PC-3 (cell line): ENCODE measurements at regions not wholly inside any gene's neighbourhood (a gene's known extent, or its start where the extent isn't known, plus 50 kb on each side); places are given as distances from the start of the nearest gene placed in this dataset.

Experiments
- ATAC-seq: fragments of 200-7000 bp; cut with Tn5 transposase; 2 replicates; pipeline ENCODE4 v1.9.1; 2020; ENCODE audit warnings: mild to moderate bottlenecking, moderate library complexity
- BruUV-seq: library from RNA; stranded (reverse); fragments of 400-500 nt; replicated peaks from 2 replicates; lab custom pipeline; 2021; lab: Mats Ljungman, UMichigan
- CTCF ChIA-PET: fragments of 300-600 bp; sonication (Branson Sonifier 250); formaldehyde crosslinking; loops from one replicate; lab custom pipeline; 2022; ENCODE audit warnings: antibody characterized with exemption; lab: Charles Lee
- POLR2A ChIA-PET: fragments of 300-600 bp; sonication (Branson Sonifier 250); formaldehyde crosslinking; loops from one replicate; lab custom pipeline; 2022; ENCODE audit warnings: antibody characterized with exemption; ENCODE audit not compliant: unreplicated experiment; lab: Charles Lee
- DNase-seq: peaks from one replicate; pipeline ENCODE4 v3.0.0-alpha.2; 2015
- H2AFZ ChIP-seq: fragments of 300-600 bp; sonication (generic); 2 replicates; pipeline ENCODE4 v1.6.0; 2016; ENCODE audit warnings: antibody characterized with exemption, low read length
- H3F3A ChIP-seq: fragments of 300-600 bp; sonication (generic); one replicate; pipeline ENCODE4 v1.6.0; 2017; ENCODE audit warnings: antibody characterized with exemption, low read length, control low read depth, mild to moderate bottlenecking; ENCODE audit not compliant: unreplicated experiment
- H3K27ac ChIP-seq: fragments of 300-600 bp; sonication (generic); 2 replicates; pipeline ENCODE4 v1.5.1; 2016; ENCODE audit warnings: mild to moderate bottlenecking, low read length
- H3K27me3 ChIP-seq: fragments of 300-600 bp; sonication (generic); 2 replicates; pipeline ENCODE4 v1.6.1; 2016; ENCODE audit warnings: low read length, mixed read lengths
- H3K36me3 ChIP-seq: fragments of 300-600 bp; sonication (generic); 2 replicates; pipeline ENCODE4 v1.6.1; 2016; ENCODE audit warnings: low read depth, mixed run types, low read length, mixed read lengths
- H3K4me1 ChIP-seq: fragments of 300-600 bp; sonication (generic); 2 replicates; pipeline ENCODE4 v1.5.1; 2016; ENCODE audit warnings: low read length; ENCODE audit not compliant: insufficient read depth
- H3K4me2 ChIP-seq: fragments of 300-600 bp; sonication (generic); 2 replicates; pipeline ENCODE4 v1.6.0; 2016; ENCODE audit warnings: low read length
- H3K4me3 ChIP-seq: fragments of 300-600 bp; sonication (generic); 2 replicates; pipeline ENCODE4 v1.5.1; 2016; ENCODE audit warnings: mild to moderate bottlenecking, low read length, mixed read lengths
- H3K79me2 ChIP-seq: fragments of 300-600 bp; sonication (generic); 2 replicates; pipeline ENCODE4 v1.6.1; 2017; ENCODE audit warnings: low read length, mixed read lengths
- H3K9ac ChIP-seq: fragments of 300-600 bp; sonication (generic); 2 replicates; pipeline ENCODE4 v1.6.0; 2016; ENCODE audit warnings: mild to moderate bottlenecking, low read length
- H3K9me2 ChIP-seq: fragments of 300-600 bp; sonication (generic); replicated peaks from 2 replicates; pipeline ENCODE4 v1.6.1; 2016; ENCODE audit warnings: mixed run types, low read length, mixed read lengths
- H3K9me3 ChIP-seq: fragments of 300-600 bp; sonication (generic); 2 replicates; pipeline ENCODE4 v1.6.1; 2016; ENCODE audit warnings: low read length, mixed read lengths
- H4K20me1 ChIP-seq: fragments of 300-600 bp; sonication (generic); 2 replicates; pipeline ENCODE4 v1.6.1; 2016; ENCODE audit warnings: low read length, mixed read lengths
- CTCF ChIP-seq: fragments of 300-600 bp; sonication (generic); conservative IDR thresholded peaks from 2 replicates; pipeline ENCODE4 v1.5.1; 2017; ENCODE audit warnings: antibody characterized with exemption, low read depth, mild to moderate bottlenecking, low read length
- EZH2 ChIP-seq: fragments of 300-600 bp; sonication (generic); IDR thresholded peaks from one replicate; pipeline ENCODE4 v1.6.1; 2017; ENCODE audit warnings: antibody characterized with exemption, mild to moderate bottlenecking, low read length; ENCODE audit not compliant: unreplicated experiment
- EZH2phosphoT487 ChIP-seq: fragments of 300-600 bp; sonication (generic); IDR thresholded peaks from 2 replicates; pipeline ENCODE4 v1.6.1; 2018; ENCODE audit warnings: mild to moderate bottlenecking, antibody characterized with exemption, low read length, borderline replicate concordance
- intact Hi-C: fragments of 100-400 bp; cut with micrococcal nuclease; formaldehyde crosslinking; loops from 2 replicates; pipeline ENCODE4 v1.9.0; 2023

GRCh38 chr15:69893863-69894262 is 203.9 kb downstream of the TLE3 start:
- H3K27ac ChIP-seq, result no peak overlapping the region
- H3K4me3 ChIP-seq, result no peak overlapping the region
- no peaks in the 10 kb centered on the region for H3F3A ChIP-seq
- no peak for TF ChIP-seq EZH2phosphoT487
- H3K4me2 ChIP-seq, result no peak overlapping the region
- ChIA-PET POLR2A (no interaction called here), CTCF (no interaction called here)
- no TSS peak for BruUV-seq
- H3K9me3 ChIP-seq, result no peaks in the 10 kb centered on the region
- DNase-seq (no peak), ATAC-seq (no peak)
- H3K4me1 ChIP-seq, result no peaks in the 10 kb centered on the region
- intact Hi-C loops, result no loop called here
- H3K27me3 ChIP-seq, result peaks cover 78% of the 10 kb centered on the region
- no peaks in the 10 kb centered on the region for H4K20me1 ChIP-seq
- no peak overlapping the region for H2AFZ ChIP-seq
- no peaks in the 10 kb centered on the region for H3K9me2 ChIP-seq
- H3K36me3 ChIP-seq, result no peaks in the 10 kb centered on the region
- H3K79me2 ChIP-seq, result no peaks in the 10 kb centered on the region
- no peak overlapping the region for H3K9ac ChIP-seq

GRCh38 chr15:69895202-69895601 is 202.5 kb downstream of the TLE3 start:
- intact Hi-C loops, result no loop called here
- TF ChIP-seq EZH2phosphoT487 (no peak), CTCF (no peak), EZH2 (no peak)
- ChIA-PET POLR2A (no interaction called here), CTCF (no interaction called here)
- no TSS peak for BruUV-seq
- no peaks in the 10 kb centered on the region for H3K79me2 ChIP-seq
- H3K4me1 ChIP-seq, result no peaks in the 10 kb centered on the region
- no peaks in the 10 kb centered on the region for H4K20me1 ChIP-seq
- no peak overlapping the region for H3K9ac ChIP-seq
- H3K4me2 ChIP-seq, result no peak overlapping the region
- ATAC-seq (no peak), DNase-seq (no peak)
- no peak overlapping the region for H3K27ac ChIP-seq
- H3K9me2 ChIP-seq, result no peaks in the 10 kb centered on the region
- H3K36me3 ChIP-seq, result no peaks in the 10 kb centered on the region
- no peak overlapping the region for H3K4me3 ChIP-seq
- H3F3A ChIP-seq, result no peaks in the 10 kb centered on the region
- H2AFZ ChIP-seq, result no peak overlapping the region
- H3K9me3 ChIP-seq, result no peaks in the 10 kb centered on the region
- H3K27me3 ChIP-seq, result peaks cover 78% of the 10 kb centered on the region

GRCh38 chr15:69896606-69897005 is 201.1 kb downstream of the TLE3 start:
- POLR2A ChIA-PET, result no interaction called here

More at GRCh38 chr15:69896606-69897005, 201.1 kb downstream of the TLE3 start:
- H3K36me3 ChIP-seq, result no peaks in the 10 kb centered on the region
- H3K4me3 ChIP-seq, result no peak overlapping the region
- no TSS peak for BruUV-seq
- no peaks in the 10 kb centered on the region for H3K9me2 ChIP-seq
- H3K27me3 ChIP-seq, result peaks cover 65% of the 10 kb centered on the region
- intact Hi-C loops, result no loop called here
- H3K27ac ChIP-seq, result no peak overlapping the region
- no peak overlapping the region for H3K4me2 ChIP-seq
- no peaks in the 10 kb centered on the region for H3F3A ChIP-seq
- H2AFZ ChIP-seq, result no peak overlapping the region
- CTCF ChIA-PET, result no interaction called here
- no peaks in the 10 kb centered on the region for H3K4me1 ChIP-seq
- no peaks in the 10 kb centered on the region for H3K79me2 ChIP-seq
- no peaks in the 10 kb centered on the region for H3K9me3 ChIP-seq
- no peaks in the 10 kb centered on the region for H4K20me1 ChIP-seq
- no peak for TF ChIP-seq EZH2phosphoT487
- TF ChIP-seq EZH2, result no peak
- TF ChIP-seq CTCF, result no peak
- ATAC-seq (no peak), DNase-seq (no peak)
- no peak overlapping the region for H3K9ac ChIP-seq
